Left colon (tissue), 2 donors: ENCODE measurements at regions not wholly inside any gene's neighbourhood (a gene's known extent, or its start where the extent isn't known, plus 50 kb on each side); places are given as distances from the start of the nearest gene placed in this dataset.

Experiments used
- ATAC-seq: fragments of 200-7000 bp; cut with Tn5 transposase; one replicate; pipeline ENCODE4 v1.9.1; 2020; ENCODE audit warnings: mild to moderate bottlenecking, moderate library complexity
- DNase-seq, 2 donors: peaks; one replicate each; pipeline ENCODE4 v3.0.0-alpha.2; 2020
- intact Hi-C, 2 donors: fragments of 100-400 bp; cut with DNase I in 1 of 2; cut with micrococcal nuclease in 1 of 2; formaldehyde crosslinking; loops; one replicate each; pipeline versions ENCODE4 v1.11.2 to v1.14.0; 2022; cut with DNase I, micrococcal nuclease
- donor health status: DM: no; HTN: no; CAD: no.
- donor health status: DM: yes; HTN: yes; CAD: no.

GRCh38 chr13:95352486-95352885 lies 51.2 kb upstream of the ABCC4 start:
- DNase-seq: no peak
- no peak for ATAC-seq
- intact Hi-C loops: no loop called here

- intact Hi-C loops: no loop called here
- DNase-seq (no peak), ATAC-seq (no peak)
Observed at GRCh38 chr13:95354156-95354555, 52.9 kb upstream of the ABCC4 start.

- DNase-seq (no peak), ATAC-seq (peak; percentile 67)
- intact Hi-C loops: no loop called here
Observed at GRCh38 chr13:95354680-95355487, 53.6 kb upstream of the ABCC4 start.

GRCh38 chr13:95355494-95355893 lies 54.2 kb upstream of the ABCC4 start:
- DNase-seq (no peak), ATAC-seq (no peak)
- intact Hi-C loops: no loop called here

- ATAC-seq: peak; percentile 82
- intact Hi-C loops: no loop called here
- DNase-seq: peak in 1 of 2 donors; percentile 11
Observed at GRCh38 chr13:95356916-95357315, 55.7 kb upstream of the ABCC4 start.

- DNase-seq (no peak), ATAC-seq (no peak)
- intact Hi-C loops: no loop called here
Observed at GRCh38 chr13:95357875-95358274, 56.6 kb upstream of the ABCC4 start.

- DNase-seq (no peak), ATAC-seq (no peak)
- intact Hi-C loops: no loop called here
Observed at GRCh38 chr13:95360052-95360451, 58.8 kb upstream of the ABCC4 start.

GRCh38 chr13:95360464-95361097 lies 59.3 kb upstream of the ABCC4 start:
- intact Hi-C loops: no loop called here
- DNase-seq (no peak), ATAC-seq (no peak)

GRCh38 chr13:95361686-95362085 lies 60.4 kb upstream of the ABCC4 start:
- no peak for ATAC-seq
- DNase-seq: no peak
- intact Hi-C loops: no loop called here

- DNase-seq: no peak
- intact Hi-C loops: no loop called here
- no peak for ATAC-seq
Observed at GRCh38 chr13:95362666-95363065, 61.4 kb upstream of the ABCC4 start.

GRCh38 chr13:95367309-95367843 lies 66.1 kb upstream of the ABCC4 start:
- DNase-seq (no peak), ATAC-seq (no peak)
- intact Hi-C loops: no loop called here

GRCh38 chr13:95368998-95369397 lies 67.7 kb upstream of the ABCC4 start:
- no peak for DNase-seq
- intact Hi-C loops: no loop called here
- no peak for ATAC-seq

GRCh38 chr13:95375706-95376105 lies 74.5 kb upstream of the ABCC4 start:
- ATAC-seq: no peak
- intact Hi-C loops: loop anchor here in 1 of 2 donors (10.0 kb wide), 1 partner anchor 191 kb away; no protein-coding TSS in a partner anchor

GRCh38 chr13:95378603-95379002 lies 77.4 kb upstream of the ABCC4 start:
- no peak for DNase-seq
- intact Hi-C loops: loop anchor here in 1 of 2 donors (10.0 kb wide), 1 partner anchor 194 kb away; no protein-coding TSS in a partner anchor

More at GRCh38 chr13:95375706-95376105, 74.5 kb upstream of the ABCC4 start:
- no peak for DNase-seq

GRCh38 chr13:95380468-95381211 lies 79.4 kb upstream of the ABCC4 start:
- intact Hi-C loops: loop anchor here in 1 of 2 donors (5.0 to 10.0 kb wide), 2 partner anchors 86 to 188 kb away; no protein-coding TSS in a partner anchor
- peak; percentile 73 to 83 for DNase-seq
- peak; percentile 97 for ATAC-seq

More at GRCh38 chr13:95378603-95379002, 77.4 kb upstream of the ABCC4 start:
- no peak for ATAC-seq

- ATAC-seq (no peak), DNase-seq (no peak)
- intact Hi-C loops: loop anchor here in 1 of 2 donors (5.0 to 10.0 kb wide), 2 partner anchors 86 to 189 kb away; no protein-coding TSS in a partner anchor
Observed at GRCh38 chr13:95381212-95381527, 79.9 kb upstream of the ABCC4 start.

- no peak for ATAC-seq
Observed at GRCh38 chr13:95382411-95382810, 81.2 kb upstream of the ABCC4 start.

GRCh38 chr13:95382916-95383315 lies 81.7 kb upstream of the ABCC4 start:
- intact Hi-C loops: loop anchor here in 1 of 2 donors (5.0 to 10.0 kb wide), 2 partner anchors 88 to 191 kb away; no protein-coding TSS in a partner anchor
- no peak for DNase-seq

More at GRCh38 chr13:95382411-95382810, 81.2 kb upstream of the ABCC4 start:
- intact Hi-C loops: loop anchor here in 1 of 2 donors (5.0 to 10.0 kb wide), 2 partner anchors 88 to 190 kb away; no protein-coding TSS in a partner anchor
- no peak for DNase-seq

GRCh38 chr13:95385373-95385772 lies 84.1 kb upstream of the ABCC4 start:
- no peak for DNase-seq
- no peak for ATAC-seq
- intact Hi-C loops: loop anchor here in 1 of 2 donors (10.0 kb wide), 1 partner anchor 91 kb away; no protein-coding TSS in a partner anchor

More at GRCh38 chr13:95382916-95383315, 81.7 kb upstream of the ABCC4 start:
- no peak for ATAC-seq
